ENCODE measurements at regions not wholly inside any gene's neighbourhood (a gene's known extent, or its start where the extent isn't known, plus 50 kb on each side); places are given as distances from the start of the nearest gene placed in this dataset.
A peak's percentile ranks its signal among the peaks of the same experiment; 100 is the strongest.
"Not testable (repeated sequence)": the region's sequence is repeated elsewhere in the genome, so short reads cannot be mapped to it uniquely, and the experiment has no call there.

DNA sequence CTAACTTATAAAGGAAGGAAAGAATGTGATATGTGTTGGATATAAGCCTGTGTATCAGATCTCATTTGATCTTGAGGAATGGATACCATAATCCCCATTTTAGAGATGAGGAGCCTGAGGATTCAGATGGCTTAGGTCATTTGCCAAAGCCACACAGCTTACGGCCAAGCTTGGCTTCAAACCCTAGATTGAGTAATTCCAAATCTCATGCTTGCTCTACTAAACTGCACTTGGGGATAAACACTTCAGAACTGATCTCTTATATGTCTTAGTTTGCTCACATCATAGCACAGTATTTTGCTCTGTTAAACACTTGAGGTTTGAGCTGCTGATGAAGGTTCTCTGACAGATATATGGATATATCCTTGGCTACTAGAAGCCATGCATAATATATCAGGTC lies 504.4 kb downstream of the NTRK2 start:
- intact Hi-C loops (cut with DNase I) = no loop called here

DNA sequence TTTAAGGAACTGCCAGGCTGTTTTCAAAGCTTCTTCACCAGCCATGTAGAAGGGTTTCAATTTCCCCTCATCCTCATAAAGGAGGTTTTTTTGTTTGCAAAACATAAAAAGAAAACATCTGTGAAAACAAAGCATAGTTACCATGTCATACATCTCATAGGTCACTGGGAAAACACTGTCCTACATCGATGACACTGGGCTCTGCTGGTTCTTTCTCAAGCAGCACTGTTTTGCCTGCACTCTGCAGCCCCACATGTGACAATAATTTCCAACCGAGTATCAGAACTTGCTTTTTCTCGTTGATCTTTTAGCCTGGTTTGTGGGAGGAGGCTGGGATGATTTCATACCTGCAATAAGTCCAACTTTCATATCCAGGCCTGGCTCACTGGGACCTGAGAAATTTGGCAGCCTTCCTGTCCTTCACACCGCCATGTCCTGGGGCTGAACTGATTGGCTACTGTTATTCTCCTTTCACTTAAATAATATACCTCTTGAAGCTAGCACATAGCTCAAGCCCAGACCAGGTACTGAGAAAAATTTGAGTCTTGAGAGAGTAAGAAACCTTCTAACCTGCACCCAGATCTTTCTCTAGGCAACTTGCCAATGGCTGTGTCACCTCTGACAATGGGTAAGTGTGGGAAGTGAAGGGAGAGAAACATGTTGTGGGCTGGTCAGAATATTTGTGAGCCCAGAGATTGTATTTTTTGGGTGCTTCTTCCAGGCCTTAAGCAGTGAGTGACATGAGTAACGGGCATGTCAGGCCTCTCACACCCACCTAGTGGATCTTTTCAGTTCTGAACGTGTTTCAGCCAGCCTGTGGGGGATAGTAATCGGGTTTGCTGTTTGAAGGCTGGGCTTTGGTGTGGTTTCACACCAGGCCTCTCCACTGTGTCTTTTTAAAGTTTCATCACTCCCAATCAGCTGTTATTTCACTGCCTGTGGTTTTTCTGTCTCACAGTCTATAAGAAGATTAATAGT lies 502.8 kb downstream of the NTRK2 start:
- no peak for DNase-seq
- intact Hi-C loops (cut with DNase I) = no loop called here

More for the DNA sequence above, 504.4 kb downstream of the NTRK2 start:
- DNase-seq = no peak

DNA sequence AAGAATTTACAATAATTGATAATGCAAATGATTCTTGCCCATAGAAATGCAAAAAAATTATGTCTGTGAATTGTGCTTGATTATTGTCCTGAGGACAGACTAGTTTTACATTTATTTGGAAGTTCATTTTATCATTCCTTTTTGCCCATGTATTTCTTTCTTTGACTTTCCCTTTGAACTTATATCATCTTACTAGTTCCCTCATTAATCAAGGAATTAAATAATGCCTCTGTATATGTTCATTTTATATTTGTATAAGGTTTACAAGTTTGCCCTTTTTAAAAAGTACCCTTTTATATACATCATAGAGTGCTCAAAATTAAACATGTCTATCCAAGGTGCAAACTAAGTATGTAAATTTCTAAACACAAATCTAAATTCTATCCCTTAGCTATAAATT lies 501.6 kb downstream of the NTRK2 start:
- no peak for DNase-seq
- intact Hi-C loops (cut with DNase I) = no loop called here

DNA sequence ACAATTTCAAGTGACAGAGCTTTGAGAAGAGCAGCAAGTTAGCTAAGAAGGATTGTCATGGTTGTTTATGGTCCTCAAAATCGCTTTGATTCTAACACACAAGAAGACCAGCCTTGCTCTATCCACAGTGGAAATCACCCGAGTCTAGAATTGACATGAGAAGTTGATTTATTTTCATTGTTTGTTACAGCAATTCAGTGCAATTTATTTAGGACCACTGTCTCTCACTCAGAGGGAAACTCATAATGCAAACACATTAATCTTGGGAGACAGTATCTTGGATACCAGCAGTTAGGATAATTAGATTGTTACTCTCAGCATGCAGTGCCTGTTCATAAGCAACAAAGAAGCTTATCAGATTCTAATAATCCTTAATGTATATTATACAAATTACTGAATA lies 498.9 kb downstream of the NTRK2 start:
- intact Hi-C loops (cut with DNase I) = no loop called here
- DNase-seq = no peak

DNA sequence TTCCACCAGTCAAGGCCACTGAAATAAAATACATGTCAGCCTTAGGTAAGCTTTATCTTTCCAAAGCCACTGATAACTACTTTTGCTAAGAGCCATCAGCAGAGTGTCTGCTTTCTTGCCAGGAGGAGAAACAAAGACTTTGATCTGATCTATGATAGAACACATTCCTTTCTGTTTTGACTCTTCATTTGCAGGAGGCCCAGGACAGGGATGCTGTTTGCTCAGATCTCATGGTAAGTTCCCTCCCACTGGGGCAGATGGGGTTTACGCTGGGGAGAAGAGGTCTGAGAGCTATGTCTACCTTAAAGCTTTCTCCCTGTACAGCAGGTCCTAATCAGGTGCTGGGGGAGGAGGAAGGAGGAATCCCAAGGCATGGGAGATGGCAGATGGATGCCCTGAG lies 497.6 kb downstream of the NTRK2 start:
- intact Hi-C loops (cut with DNase I) = no loop called here
- DNase-seq = no peak

DNA sequence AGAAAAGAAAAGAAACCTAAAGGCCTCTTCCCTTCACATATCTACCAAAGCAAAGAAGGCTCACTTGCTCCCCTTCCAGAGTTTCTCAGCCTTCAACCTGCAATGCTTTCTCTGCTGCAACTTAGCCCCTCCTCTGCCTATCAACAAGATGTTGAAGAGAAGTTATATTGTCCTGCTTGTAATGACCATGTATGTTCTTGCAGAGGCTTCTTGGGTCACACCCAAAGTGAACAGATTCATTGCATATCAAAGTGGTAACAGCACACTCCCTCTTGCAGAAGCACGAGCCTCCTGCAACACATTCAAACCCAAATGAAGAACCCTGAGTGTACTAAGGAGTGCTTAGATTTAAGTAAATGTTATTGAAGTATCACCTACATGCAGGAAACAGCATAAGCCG lies 494.3 kb downstream of the NTRK2 start:
- intact Hi-C loops (cut with DNase I) = no loop called here
- no peak for DNase-seq

DNA sequence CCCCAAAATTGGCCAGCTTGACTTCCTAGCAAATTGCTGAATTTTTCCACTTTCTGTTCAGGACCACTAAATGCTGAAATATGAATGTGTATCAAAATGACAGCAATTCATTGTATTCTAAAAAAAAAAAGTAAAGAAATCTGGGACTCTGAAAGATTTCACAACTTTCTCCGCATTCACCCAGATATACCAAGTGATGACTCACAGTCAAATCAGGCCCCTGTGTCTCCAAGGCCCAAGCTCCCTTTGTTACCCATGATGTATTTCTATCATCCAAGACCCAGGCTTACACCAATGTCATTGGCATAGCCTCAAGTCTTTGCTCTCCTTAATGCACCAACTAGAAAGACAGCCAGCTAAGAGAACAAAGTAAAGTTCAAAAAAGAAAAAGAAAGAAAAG lies 493.9 kb downstream of the NTRK2 start:
- no peak for DNase-seq
- intact Hi-C loops (cut with DNase I) = no loop called here

DNA sequence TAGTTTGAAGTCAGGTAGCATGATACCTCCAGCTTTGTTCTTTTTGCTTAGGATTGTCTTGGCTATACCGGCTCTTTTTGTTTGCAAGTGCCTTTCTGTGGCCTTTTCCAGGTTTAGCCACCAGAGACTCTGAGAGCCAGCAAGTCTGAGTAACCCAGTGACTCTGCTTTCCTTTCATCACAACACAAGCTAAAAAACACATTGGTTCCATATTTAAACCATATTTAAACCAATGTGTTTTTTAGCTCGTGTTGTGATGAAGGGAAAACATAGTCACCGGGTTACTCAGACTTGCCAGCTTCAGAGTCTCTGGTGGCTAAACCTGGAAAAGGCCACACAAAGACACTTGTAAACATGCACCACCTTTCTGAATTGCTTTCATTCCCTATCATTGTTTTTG lies 493.3 kb downstream of the NTRK2 start:
- intact Hi-C loops (cut with DNase I) = no loop called here
- DNase-seq = no peak

DNA sequence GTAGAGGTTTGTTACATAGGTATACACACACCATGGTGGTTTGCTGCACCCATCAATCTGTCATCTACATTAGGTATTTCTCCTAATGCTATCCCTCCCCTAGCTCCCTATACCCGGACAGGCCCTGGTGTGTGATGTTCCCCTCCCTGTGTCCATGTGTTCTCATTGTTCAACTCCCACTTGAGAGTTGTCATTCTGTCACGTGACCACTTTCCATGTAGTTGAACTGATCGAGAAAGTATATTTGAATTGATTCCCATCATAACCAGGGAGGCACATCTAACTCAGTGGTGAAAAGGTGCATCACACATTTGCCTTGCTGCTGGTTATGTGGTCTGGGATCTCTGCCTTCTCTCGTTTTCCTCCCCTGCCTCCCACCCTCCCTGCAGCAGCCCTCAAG lies 491.4 kb downstream of the NTRK2 start:
- DNase-seq; intact Hi-C loops (cut with DNase I): not testable (repeated sequence)

DNA sequence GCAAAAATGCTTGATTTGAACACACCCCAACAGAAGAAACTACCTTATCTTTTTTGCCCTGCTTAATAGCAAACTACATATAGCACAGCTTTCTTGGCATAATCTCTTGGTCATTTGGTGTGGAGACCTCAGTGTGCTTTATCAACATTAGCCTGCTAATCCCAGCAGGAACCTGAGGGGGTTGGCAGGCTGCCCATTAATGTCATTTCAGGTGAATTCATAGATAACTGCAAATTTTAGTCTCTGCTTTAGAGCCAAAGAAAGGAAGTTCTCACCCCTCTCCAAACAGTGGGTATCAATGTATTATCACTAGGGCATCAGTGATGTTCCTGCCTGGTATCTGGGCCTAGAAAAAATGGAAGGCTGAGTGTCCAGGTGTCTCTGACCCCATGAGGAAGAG lies 489.0 kb downstream of the NTRK2 start:
- DNase-seq = no peak
- intact Hi-C loops (cut with DNase I) = no loop called here

DNA sequence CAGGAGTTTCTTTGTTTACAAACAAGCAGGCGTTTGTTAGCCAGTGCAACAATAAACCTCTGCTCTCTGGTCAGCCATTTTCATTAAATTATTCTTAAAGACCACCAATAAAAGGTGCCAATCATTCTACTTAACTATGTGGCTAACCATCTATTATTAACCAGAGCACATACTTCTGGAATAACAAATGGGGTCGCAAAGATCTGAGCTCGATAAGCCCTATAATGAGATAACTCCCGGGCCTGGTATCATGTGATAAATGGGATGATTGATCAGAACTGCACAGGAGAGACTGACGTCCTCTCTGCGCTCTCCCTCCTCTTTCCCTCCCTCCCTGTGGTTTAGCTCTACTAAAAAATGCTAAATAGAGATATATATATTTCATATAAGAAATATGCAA lies 488.2 kb downstream of the NTRK2 start:
- no peak for DNase-seq
- intact Hi-C loops (cut with DNase I) = no loop called here

DNA sequence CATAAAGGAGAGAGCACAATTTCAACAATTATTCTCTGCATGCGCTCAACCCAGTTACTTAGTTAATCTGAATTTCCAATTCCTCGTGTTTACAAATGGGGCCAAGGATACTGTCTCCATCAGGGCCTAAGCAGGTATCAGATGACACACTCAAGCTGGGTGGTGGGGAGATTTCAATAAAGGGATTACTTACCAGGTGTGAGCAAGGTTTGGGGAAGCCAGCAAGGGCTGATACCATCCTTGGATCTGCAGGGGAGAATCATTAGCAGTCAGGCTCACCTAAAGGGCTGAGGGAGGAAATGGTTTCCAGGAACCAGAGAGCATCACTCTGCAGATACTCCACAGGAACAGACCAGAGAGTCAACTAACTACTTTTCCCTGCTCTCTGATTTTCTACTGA lies 487.1 kb downstream of the NTRK2 start:
- no peak for DNase-seq

DNA sequence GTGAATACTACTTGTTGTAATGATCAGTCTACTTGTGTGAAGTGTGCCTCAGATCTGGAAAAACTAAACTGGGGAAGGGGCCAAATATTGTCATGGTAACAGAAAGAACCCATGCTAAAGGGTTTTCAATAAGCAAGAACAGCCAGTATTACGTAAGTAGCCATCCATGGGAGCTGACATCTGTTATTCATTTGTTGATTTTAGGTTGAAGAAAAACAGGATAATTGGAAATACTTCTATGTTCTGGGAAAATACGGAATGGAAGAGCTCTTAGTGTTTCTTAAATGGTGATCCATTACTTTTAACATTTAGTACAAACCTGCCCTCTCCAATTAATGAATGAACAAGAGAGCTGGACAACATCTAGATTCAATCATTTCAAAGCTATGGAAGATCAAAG lies 485.8 kb downstream of the NTRK2 start:
- intact Hi-C loops (cut with DNase I) = no loop called here

More for the DNA sequence above, 487.1 kb downstream of the NTRK2 start:
- intact Hi-C loops (cut with DNase I) = no loop called here

DNA sequence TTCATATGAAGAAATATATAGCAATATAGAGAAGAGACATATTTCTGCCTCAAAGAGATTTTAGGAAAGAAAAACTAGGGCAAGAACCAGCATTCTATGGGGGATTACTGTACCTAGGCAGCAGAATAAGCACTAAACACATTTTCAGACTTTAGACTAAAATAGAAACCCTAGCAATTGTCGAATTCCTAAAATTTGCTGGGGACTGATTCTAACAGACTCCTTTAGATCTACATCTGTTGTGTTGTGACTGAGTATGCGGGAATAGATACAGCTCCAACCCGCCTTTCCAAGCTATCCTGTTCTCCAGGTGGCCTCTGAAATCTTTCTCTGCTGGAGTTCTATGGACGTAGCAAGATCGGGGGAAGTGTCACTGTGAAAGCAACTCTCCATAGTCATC lies 482.2 kb downstream of the NTRK2 start:
- no peak for DNase-seq
- intact Hi-C loops (cut with DNase I) = no loop called here

More for the DNA sequence above, 485.8 kb downstream of the NTRK2 start:
- DNase-seq = no peak

DNA sequence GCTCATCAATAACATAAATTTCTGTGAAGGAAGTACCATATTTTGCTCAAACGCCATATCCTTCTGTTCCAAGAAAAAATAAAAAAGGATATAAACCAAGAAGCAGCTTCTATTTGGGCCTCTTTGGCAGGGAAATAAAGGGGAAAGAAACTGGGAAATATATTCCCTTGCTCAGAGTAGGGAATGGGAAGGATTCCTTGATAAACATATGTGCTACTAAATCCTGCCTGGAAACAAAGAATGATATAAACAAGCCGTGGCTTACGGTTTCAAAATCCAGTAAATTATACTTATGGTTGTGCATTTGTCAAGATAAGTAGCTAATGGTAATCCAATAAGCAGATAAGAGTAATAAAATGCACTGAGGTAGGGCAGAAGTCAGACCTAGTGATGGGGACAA lies 481.6 kb downstream of the NTRK2 start:
- intact Hi-C loops (cut with DNase I) = no loop called here
- DNase-seq = no peak

DNA sequence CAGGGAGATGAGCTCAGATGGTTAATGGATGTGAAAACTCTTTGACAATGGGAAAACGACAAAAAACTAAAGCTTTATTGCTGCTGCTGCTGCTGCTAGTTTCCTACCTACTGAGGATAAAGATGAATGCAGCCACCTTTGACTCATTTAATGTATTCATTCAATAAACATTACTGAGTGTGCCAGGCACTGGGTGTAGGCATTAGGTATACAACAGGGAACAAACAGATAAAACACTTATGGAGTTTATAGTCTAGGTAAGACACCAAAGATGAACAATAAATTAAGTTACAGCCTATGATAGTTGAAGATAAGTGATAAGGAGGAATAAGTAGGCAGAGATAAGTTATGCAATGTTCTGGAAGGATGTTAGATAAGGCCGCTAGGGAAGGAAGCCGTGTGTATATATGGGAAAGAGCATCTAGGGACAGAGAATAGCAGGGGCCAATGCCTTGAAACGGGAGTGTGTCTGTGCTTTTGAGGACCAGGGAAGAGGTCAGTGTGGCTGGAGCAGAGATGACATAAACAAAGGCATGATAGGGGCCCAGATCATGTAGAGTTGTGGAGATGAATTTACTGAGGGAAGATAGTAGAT lies 477.6 kb downstream of the NTRK2 start:
- intact Hi-C loops (cut with DNase I) = no loop called here
- DNase-seq = no peak

DNA sequence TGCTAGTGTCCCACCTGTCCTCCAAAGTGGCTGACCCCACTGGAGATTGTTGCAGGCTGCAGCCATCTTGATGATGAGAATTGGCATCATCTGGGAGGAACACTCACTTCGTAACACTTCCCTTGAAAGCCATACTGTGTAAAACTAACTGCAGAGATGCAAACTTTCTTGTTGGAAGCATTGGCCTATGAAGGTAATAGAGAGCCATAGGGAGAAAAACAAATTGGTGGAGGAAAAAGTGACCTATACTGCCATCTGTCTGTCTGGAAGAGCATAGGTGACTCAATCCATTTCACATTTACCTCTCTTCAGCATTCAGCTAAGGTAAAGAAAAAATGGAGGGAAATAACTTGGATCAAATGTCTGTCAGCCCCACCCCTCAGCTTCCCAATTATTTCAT lies 473.4 kb downstream of the NTRK2 start:
- peak in 3 of 42 donors; percentile 4 to 44 (median 8) for DNase-seq
- intact Hi-C loops (cut with DNase I) = no loop called here

DNA sequence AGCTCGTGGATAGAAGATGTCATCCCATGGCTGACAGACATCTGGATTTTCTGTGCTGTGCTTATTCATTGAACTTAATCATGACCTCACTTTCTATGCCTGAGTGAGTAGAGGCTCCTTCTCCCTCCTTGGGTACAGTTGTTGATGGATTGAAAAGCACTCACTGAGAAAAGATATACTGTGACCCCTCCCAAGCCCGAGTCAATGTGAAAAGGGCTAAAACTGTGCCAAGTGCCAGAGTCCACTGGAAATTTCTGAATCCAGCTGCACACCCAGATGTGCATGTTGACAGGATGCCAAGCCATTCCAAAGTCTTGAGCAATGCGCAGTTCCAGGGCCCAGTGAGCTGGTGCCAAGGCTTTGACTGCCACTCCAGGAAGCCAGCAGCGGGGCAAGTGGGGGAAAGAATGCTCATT lies 473.0 kb downstream of the NTRK2 start:
- intact Hi-C loops (cut with DNase I) = no loop called here
- DNase-seq = peak in 29 of 42 donors; percentile 2 to 61 (median 18)

DNA sequence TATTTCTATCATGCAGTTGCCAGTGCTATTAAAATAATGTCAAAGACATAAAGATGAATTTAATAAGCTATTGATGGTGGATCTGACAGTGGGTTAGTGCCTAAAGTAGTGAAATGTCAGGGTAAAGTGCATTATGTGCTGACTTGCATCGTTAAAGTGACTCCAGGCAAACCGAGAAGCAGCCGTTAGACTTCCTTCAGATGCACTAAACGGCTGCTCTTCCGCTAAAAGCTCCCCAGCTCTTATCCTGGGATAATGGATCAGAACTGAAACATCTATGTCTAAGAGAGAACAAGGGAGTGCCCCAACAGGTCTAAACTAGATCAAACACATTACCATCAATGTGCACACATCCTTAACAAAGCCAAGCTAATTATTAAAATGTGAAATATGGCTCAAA lies 468.2 kb downstream of the NTRK2 start:
- intact Hi-C loops (cut with DNase I) = no loop called here
- no peak for DNase-seq

DNA sequence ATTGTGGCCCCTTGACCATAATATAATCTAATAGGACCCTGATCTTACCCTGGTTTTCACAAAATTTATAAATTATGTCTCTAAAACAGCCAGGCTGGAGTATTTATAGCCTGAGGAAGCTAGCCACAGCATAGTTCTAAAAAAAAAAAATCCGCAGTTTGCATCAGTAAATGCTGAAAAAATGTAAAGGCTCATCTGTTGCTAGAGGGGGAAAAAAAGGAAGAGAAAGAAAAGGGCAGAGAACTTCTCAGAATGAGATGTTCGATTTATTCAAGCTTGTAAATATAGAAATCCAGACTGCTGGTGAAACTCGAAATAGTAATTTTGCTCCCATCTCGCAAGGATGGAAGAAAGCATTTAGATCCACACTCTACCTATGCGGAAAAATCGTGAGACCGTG lies 467.5 kb downstream of the NTRK2 start:
- no peak for DNase-seq
- intact Hi-C loops (cut with DNase I) = no loop called here

DNA sequence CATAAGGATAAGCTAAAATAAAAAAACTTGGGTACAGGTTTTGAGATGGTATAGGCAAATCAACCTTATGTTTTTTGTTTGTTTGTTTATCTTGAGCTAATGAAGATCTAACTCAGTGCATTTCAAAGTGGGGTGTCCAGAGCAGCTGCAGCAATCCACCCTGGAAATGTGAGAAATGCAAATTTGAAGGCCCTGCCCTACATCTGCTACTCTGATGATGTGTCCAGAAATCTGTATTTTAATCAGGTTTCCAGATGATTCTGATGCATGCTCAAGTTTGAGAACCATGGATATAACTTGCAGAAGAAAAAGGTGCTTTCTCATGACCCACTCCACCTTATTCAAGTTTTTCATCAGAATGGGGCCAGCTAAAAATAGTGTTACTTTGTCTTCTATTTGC lies 467.0 kb downstream of the NTRK2 start:
- DNase-seq = no peak
- intact Hi-C loops (cut with DNase I) = no loop called here

Data from head of caudate nucleus (tissue), 42 donors.